HFFc6 (cell line): ENCODE measurements at regions not wholly inside any gene's neighbourhood (a gene's known extent, or its start where the extent isn't known, plus 50 kb on each side); places are given as distances from the start of the nearest gene placed in this dataset.

ENCODE experiments used
- DNase-seq: peaks from one replicate; pipeline ENCODE4 v3.0.0-alpha.2; 2018
- H3K27ac Mint-ChIP-seq: 2 replicates; pipeline ENCODE4 v1.8.0; 2020; ENCODE audit warnings: mild to moderate bottlenecking, mixed read lengths
- H3K27me3 Mint-ChIP-seq: 2 replicates; pipeline ENCODE4 v1.8.0; 2021; ENCODE audit warnings: mild to moderate bottlenecking, moderate library complexity, mixed read lengths; ENCODE audit not compliant: insufficient read depth
- H3K36me3 Mint-ChIP-seq: 2 replicates; pipeline ENCODE4 v1.8.0; 2021; ENCODE audit warnings: low read depth, mixed read lengths
- H3K4me1 Mint-ChIP-seq: 2 replicates; pipeline ENCODE4 v1.8.0; 2020; ENCODE audit warnings: low read depth, mixed read lengths
- H3K4me3 Mint-ChIP-seq: 2 replicates; pipeline ENCODE4 v1.8.0; 2020; ENCODE audit warnings: mild to moderate bottlenecking, moderate library complexity, mixed read lengths
- H3K9me3 Mint-ChIP-seq: 2 replicates; pipeline ENCODE4 v1.8.0; 2020; ENCODE audit warnings: mild to moderate bottlenecking, mixed read lengths
- TF ChIP-seq, protein P1 (sequence below): fragments of 200-600 bp; sonication (generic); IDR thresholded peaks from 2 replicates; pipeline ENCODE4 v1.5.0; 2021; ENCODE audit warnings: antibody characterized with exemption, mild to moderate bottlenecking

DNA sequence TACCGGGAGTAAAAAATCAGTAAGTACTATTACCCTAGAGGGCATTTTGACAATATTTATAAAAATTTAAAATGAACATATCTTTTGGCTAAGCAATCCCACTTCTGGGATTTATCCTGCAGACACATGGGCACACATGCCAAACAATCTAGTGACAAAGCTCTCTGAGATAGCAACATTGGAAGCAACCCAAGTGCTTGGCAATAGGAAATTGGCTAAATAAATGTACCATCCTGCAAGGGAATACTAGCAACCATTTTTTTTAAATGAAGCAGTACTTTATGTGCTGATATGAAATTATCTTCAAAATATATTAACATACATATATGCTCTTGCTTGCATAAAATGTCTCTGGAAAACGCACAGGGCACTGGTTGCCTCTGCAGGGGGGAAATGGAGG lies 133.8 kb downstream of the SNX5 start:
- DNase-seq, result no peak
- Mint-ChIP-seq H3K4me1 (peaks cover 60% of the 10 kb centered on the region), H3K4me3 (no peak overlapping the region), H3K27ac (peak overlapping the region; percentile 97), H3K9me3 (no peaks in the 10 kb centered on the region), H3K27me3 (no peaks in the 10 kb centered on the region; the same call in 1 of the 2 replicates), H3K36me3 (peaks cover 4% of the 10 kb centered on the region)
- TF ChIP-seq, protein P1, sequence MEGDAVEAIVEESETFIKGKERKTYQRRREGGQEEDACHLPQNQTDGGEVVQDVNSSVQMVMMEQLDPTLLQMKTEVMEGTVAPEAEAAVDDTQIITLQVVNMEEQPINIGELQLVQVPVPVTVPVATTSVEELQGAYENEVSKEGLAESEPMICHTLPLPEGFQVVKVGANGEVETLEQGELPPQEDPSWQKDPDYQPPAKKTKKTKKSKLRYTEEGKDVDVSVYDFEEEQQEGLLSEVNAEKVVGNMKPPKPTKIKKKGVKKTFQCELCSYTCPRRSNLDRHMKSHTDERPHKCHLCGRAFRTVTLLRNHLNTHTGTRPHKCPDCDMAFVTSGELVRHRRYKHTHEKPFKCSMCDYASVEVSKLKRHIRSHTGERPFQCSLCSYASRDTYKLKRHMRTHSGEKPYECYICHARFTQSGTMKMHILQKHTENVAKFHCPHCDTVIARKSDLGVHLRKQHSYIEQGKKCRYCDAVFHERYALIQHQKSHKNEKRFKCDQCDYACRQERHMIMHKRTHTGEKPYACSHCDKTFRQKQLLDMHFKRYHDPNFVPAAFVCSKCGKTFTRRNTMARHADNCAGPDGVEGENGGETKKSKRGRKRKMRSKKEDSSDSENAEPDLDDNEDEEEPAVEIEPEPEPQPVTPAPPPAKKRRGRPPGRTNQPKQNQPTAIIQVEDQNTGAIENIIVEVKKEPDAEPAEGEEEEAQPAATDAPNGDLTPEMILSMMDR, result no peak

DNA sequence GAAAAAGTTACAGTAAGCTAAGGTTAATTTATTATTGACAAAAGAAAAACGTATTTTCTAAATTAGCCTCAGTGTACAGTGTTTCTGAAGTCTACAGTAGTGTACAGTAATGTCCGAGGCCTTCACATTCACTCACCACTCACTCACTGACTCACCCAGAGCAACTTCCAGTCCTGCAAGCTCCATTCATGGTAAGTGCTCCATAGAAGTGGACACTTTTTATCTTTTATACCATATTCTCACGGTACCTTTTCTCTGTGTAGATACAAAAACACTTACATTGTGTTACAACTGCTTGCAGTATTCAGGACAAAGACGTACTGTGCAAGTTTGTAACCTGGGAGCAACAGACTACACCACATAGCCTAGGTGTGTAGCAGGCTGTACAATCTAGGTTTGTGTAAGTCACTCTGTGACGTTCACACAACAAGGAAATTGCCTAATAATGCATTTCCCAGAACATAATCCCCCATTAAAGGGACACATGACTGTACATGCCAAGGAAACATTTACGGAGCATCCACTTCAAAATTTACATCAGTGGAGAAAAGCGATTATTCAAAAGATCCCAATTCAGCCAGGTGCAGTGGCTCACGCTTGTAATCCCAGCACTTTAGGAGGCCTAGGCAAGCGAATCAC lies 133.4 kb downstream of the BANF2 start:
- Mint-ChIP-seq H3K27me3 (no peaks in the 10 kb centered on the region; the same call in 1 of the 2 replicates), H3K36me3 (peaks cover 4% of the 10 kb centered on the region; the same call in 1 of the 2 replicates), H3K27ac (peak overlapping the region; percentile 82), H3K4me3 (no peak overlapping the region; the same call in 1 of the 2 replicates), H3K4me1 (peaks cover 51% of the 10 kb centered on the region), H3K9me3 (no peaks in the 10 kb centered on the region)
- peak; percentile 61 for DNase-seq
- TF ChIP-seq, protein P1, result no peak

DNA sequence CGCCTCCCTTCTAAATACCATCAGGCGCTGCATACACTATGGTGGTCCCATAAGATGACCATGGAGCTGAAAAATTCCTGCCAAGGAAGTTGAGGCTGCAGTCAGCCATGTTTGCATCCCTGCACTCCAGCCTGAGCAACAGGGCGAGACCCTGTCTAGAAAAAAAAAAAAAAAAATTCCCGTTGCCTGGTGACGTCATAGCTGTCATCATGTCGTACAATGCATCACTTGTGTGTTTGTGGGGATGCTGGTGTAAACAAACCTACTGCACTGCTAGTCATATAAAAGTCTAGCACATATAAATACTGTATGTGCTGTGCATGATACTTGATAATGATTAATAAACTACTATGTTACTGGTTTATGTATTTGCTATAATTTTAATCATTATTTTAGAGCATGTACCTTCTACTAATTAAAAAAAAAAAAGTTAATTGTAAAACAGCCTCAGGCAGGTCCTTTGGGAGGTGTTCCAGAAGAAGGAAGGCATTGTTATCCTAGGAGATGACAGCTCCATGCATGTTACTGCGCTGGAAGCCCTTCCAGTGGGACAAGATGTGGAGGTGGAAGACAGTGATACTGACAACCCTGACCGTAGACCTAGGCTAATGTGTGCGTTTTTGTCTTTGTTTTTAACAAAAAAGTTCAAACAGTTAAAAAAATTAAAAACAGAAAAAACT lies 132.6 kb downstream of the BANF2 start:
- TF ChIP-seq, protein P1, result no peak
- no peak overlapping the region for H3K4me3 Mint-ChIP-seq
- no peak for DNase-seq
- H3K27ac Mint-ChIP-seq, result peak overlapping the region; percentile 55
- H3K27me3 Mint-ChIP-seq, result no peaks in the 10 kb centered on the region; the same call in 1 of the 2 replicates
- H3K4me1 Mint-ChIP-seq, result peaks cover 51% of the 10 kb centered on the region
- H3K9me3 Mint-ChIP-seq, result no peaks in the 10 kb centered on the region
- peaks cover 4% of the 10 kb centered on the region; the same call in 1 of the 2 replicates for H3K36me3 Mint-ChIP-seq

DNA sequence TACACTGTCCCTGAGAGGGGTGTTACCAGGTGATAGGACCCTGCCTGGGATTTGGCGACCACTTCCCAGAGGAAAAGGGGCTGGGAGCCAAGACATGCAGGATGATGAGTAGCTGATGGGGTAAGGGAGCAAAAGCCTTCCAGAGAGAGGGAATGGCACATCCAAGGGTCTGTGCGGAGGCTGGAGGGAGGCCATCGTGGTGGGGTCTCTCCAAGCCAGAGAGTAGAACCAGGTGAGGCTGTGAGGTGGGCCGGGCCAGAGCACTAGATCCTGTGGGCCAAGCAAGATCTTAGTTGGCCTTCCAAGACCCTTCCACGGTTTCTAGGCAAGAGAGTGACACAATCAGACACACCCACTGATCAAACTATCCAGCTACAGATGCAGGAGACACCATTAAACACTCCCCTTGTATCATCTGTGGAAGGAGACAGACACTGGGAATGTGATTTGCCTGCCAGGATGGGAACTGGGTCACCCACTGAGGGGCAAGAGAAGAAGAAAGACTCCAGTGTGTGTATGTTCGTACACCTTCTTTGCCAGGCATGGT lies 128.9 kb downstream of the BANF2 start:
- H3K4me3 Mint-ChIP-seq, result no peak overlapping the region
- no peaks in the 10 kb centered on the region; the same call in 1 of the 2 replicates for H3K27me3 Mint-ChIP-seq
- TF ChIP-seq, protein P1, result no peak
- no peaks in the 10 kb centered on the region for H3K36me3 Mint-ChIP-seq
- no peaks in the 10 kb centered on the region for H3K9me3 Mint-ChIP-seq
- peaks cover 48% of the 10 kb centered on the region for H3K4me1 Mint-ChIP-seq
- DNase-seq, result no peak
- no peak overlapping the region for H3K27ac Mint-ChIP-seq

DNA sequence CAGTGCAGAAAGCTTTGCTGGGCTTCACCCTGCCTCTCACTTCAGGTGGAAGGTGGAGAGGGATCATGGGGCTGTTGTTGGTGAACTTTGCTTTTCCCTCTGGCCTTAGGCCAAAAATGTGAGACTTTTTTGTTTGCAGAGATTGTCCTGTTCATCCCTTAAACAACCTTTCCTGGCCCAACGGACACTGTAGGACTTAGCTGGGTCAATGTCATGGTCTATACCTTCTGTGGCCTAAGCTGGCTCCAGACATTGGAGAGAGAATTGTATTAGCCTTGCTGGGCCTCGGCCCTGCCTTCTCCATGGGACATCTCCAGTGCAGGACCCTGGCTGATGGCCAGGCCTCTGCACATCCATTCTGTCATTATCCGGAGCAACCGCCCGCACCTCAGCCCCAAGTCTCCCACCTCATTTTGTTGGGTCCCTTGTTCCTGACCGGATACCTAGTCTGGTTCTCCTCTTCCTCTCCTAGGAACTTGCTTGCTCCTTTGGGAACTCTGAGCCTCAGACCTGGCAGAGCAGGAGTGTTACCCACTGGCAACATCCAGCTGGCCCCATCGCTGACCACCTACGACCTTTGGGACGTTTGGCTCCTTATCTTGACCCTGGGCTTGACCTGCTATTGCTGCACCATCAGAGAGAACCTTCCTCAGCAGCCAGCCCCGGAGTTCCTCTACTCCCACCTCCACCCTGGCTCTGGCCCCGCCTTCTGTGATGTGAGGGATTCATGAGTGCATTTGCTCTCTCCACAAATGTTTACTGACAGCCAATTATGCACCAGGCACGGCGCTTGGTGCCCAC lies 128.2 kb downstream of the BANF2 start:
- H3K9me3 Mint-ChIP-seq, result no peaks in the 10 kb centered on the region
- no peaks in the 10 kb centered on the region for H3K36me3 Mint-ChIP-seq
- H3K27ac Mint-ChIP-seq, result no peak overlapping the region
- TF ChIP-seq, protein P1, result no peak
- no peak for DNase-seq
- peaks cover 41% of the 10 kb centered on the region for H3K4me1 Mint-ChIP-seq
- no peaks in the 10 kb centered on the region; the same call in 1 of the 2 replicates for H3K27me3 Mint-ChIP-seq
- H3K4me3 Mint-ChIP-seq, result no peak overlapping the region
